A549 (cell line): ENCODE measurements at regions not wholly inside any gene's neighbourhood (a gene's known extent, or its start where the extent isn't known, plus 50 kb on each side); places are given as distances from the start of the nearest gene placed in this dataset.
"Not testable (repeated sequence)": the region's sequence is repeated elsewhere in the genome, so short reads cannot be mapped to it uniquely, and the experiment has no call there.

ENCODE experiments used
- ATAC-seq, 2 experiments: fragments of 200-7000 bp in 1 of 2; fragments of >200 bp in 1 of 2; cut with Nextera tagmentation in 1 of 2; cut with Tn5 transposase in 1 of 2; 3 replicates each; pipeline versions ENCODE4 v1.8.0 to v1.9.1; 2018 to 2020; ENCODE audit warnings: mild to moderate bottlenecking in 1 of 2, moderate library complexity in 1 of 2
- CTCF ChIA-PET: fragments of 300-600 bp; sonication (Branson Sonifier 250); formaldehyde crosslinking; extraction: SDS; loops from one replicate; lab custom pipeline; 2021; ENCODE audit warnings: antibody characterized with exemption, inconsistent platforms; lab: Yijun Ruan, JAX
- POLR2A ChIA-PET: fragments of 350-600 bp; formaldehyde crosslinking; extraction: SDS; loops from one replicate; lab custom pipeline; 2021; ENCODE audit warnings: antibody characterized with exemption, inconsistent platforms; lab: Yijun Ruan, JAX
- DNase-seq, 2 experiments: peaks; one replicate each; pipeline versions ENCODE4 v3.0.0 to v3.0.0-alpha.2; 2011 to 2016; ENCODE audit warnings: low read depth in 1 of 2, low spot score in 1 of 2
- FAIRE-seq: peaks from 2 replicates; lab custom pipeline; 2011; peaks lifted over from hg19 to GRCh38; lab: Jason Lieb, UNC
- H3K27ac ChIP-seq, 2 experiments: fragments of >200 bp; sonication (Bioruptor Twin); formaldehyde crosslinking; 3 replicates each; pipeline ENCODE4 v1.5.1; 2016 to 2017
- H3K4me1 ChIP-seq: fragments of >200 bp; sonication (Bioruptor Twin); formaldehyde crosslinking; 3 replicates; pipeline ENCODE4 v1.6.1; 2016
- H3K4me2 ChIP-seq: fragments of >200 bp; sonication (Bioruptor Twin); formaldehyde crosslinking; 3 replicates; pipeline ENCODE4 v1.6.1; 2016
- H3K4me3 ChIP-seq: fragments of >200 bp; sonication (Bioruptor Twin); formaldehyde crosslinking; 3 replicates; pipeline ENCODE4 v1.5.1; 2016
- H3K9me3 ChIP-seq: fragments of >200 bp; sonication (Bioruptor Twin); formaldehyde crosslinking; 3 replicates; pipeline ENCODE4 v1.6.1; 2016
- BCL3 ChIP-seq: fragments of >200 bp; sonication (Bioruptor Twin); formaldehyde crosslinking; IDR thresholded peaks from 3 replicates; pipeline ENCODE4 v1.6.1; 2016
- BHLHE40 ChIP-seq: IDR thresholded peaks from 2 replicates; pipeline ENCODE4 v1.6.1; 2012; ENCODE audit warnings: low read depth, low read length, inconsistent platforms
- CBX2 ChIP-seq: fragments of 200-600 bp; sonication (generic); IDR thresholded peaks from 2 replicates; pipeline ENCODE4 v1.6.1; 2016; ENCODE audit warnings: low read depth, mild to moderate bottlenecking, borderline replicate concordance
- CBX8 ChIP-seq: fragments of 200-600 bp; sonication (generic); IDR thresholded peaks from 2 replicates; pipeline ENCODE4 v1.6.1; 2016
- CHD2 ChIP-seq: fragments of 150-350 bp; IDR thresholded peaks from 2 replicates; pipeline ENCODE4 v1.6.1; 2014; ENCODE audit warnings: low read length; ENCODE audit not compliant: partially characterized antibody
- EHMT2 ChIP-seq: fragments of 200-600 bp; sonication (generic); IDR thresholded peaks from 2 replicates; pipeline ENCODE4 v1.6.1; 2016; ENCODE audit warnings: antibody characterized with exemption, low read depth, mild to moderate bottlenecking, moderate library complexity
- ESRRA ChIP-seq: fragments of 150-350 bp; IDR thresholded peaks from 2 replicates; pipeline ENCODE4 v1.6.1; 2014; ENCODE audit warnings: mild to moderate bottlenecking, low read length, borderline replicate concordance
- FOSL2 ChIP-seq, 2 experiments: fragments of 450-650 bp in 1 of 2; fragments of >200 bp in 1 of 2; sonication (Bioruptor Twin) in 1 of 2; formaldehyde crosslinking; IDR thresholded peaks; 2 replicates each; pipeline versions ENCODE4 v1.5.0 to v1.6.1; 2016 to 2020; ENCODE audit warnings: mild to moderate bottlenecking in 1 of 2, moderate library complexity in 1 of 2
- FOXS1 ChIP-seq: fragments of 250-450 bp; sonication (Bioruptor Pico); IDR thresholded peaks from 2 replicates; pipeline ENCODE4 v1.5.0; 2020; ENCODE audit warnings: mild to moderate bottlenecking, moderate library complexity
- GATA3 ChIP-seq: IDR thresholded peaks from 2 replicates; pipeline ENCODE4 v1.6.1; 2012; ENCODE audit warnings: borderline replicate concordance
- JUN ChIP-seq, 2 experiments: fragments of >200 bp; sonication (Bioruptor Twin); formaldehyde crosslinking; IDR thresholded peaks; 2 replicates in 1 of 2; 3 replicates in 1 of 2; pipeline ENCODE4 v1.6.1; 2016 to 2017
- JUNB ChIP-seq: fragments of >200 bp; sonication (Bioruptor Twin); formaldehyde crosslinking; IDR thresholded peaks from 2 replicates; pipeline ENCODE4 v1.6.1; 2016
- KDM5A ChIP-seq: fragments of 200-600 bp; sonication (generic); IDR thresholded peaks from 2 replicates; pipeline ENCODE4 v1.6.1; 2016; ENCODE audit warnings: antibody characterized with exemption, mild to moderate bottlenecking
- MAFK ChIP-seq: fragments of 450-650 bp; IDR thresholded peaks from 2 replicates; pipeline ENCODE4 v1.6.1; 2014; ENCODE audit not compliant: partially characterized antibody
- MAZ ChIP-seq: fragments of 150-350 bp; IDR thresholded peaks from 2 replicates; pipeline ENCODE4 v1.6.1; 2014; ENCODE audit warnings: antibody characterized with exemption, low read depth, low read length, borderline replicate concordance
- NFE2L2 ChIP-seq: fragments of 150-350 bp; conservative IDR thresholded peaks from 2 replicates; pipeline ENCODE4 v1.6.1; 2014; ENCODE audit warnings: low read length
- NPAS2 ChIP-seq: fragments of 250-450 bp; sonication (Bioruptor Pico); IDR thresholded peaks from 2 replicates; pipeline ENCODE4 v1.8.0; 2022; ENCODE audit warnings: mild to moderate bottlenecking, moderate library complexity, borderline replicate concordance
- NR3C1 ChIP-seq: fragments of >200 bp; sonication (Bioruptor Twin); formaldehyde crosslinking; IDR thresholded peaks from 3 replicates; pipeline ENCODE4 v1.6.1; 2017
- POLR2A ChIP-seq: IDR thresholded peaks from 2 replicates; pipeline ENCODE4 v1.6.1; 2012; ENCODE audit warnings: mild to moderate bottlenecking, low read length
- RAD21 ChIP-seq, 2 experiments: fragments of >200 bp in 1 of 2; sonication (Bioruptor Twin) in 1 of 2; formaldehyde crosslinking in 1 of 2; IDR thresholded peaks in 1 of 2; conservative IDR thresholded peaks in 1 of 2; 2 replicates in 1 of 2; 3 replicates in 1 of 2; pipeline ENCODE4 v1.6.1; 2012 to 2018; ENCODE audit warnings: inconsistent platforms in 1 of 2
- RARB ChIP-seq: fragments of 250-450 bp; sonication (Bioruptor Pico); IDR thresholded peaks from 2 replicates; pipeline ENCODE4 v1.8.0; 2021; ENCODE audit warnings: mild to moderate bottlenecking, moderate library complexity
- RNF2 ChIP-seq: fragments of 200-600 bp; sonication (generic); IDR thresholded peaks from 2 replicates; pipeline ENCODE4 v1.6.1; 2016; ENCODE audit warnings: low read depth, mild to moderate bottlenecking, antibody characterized with exemption, moderate library complexity, borderline replicate concordance
- WGBS: methylation state at CpG from one replicate; pipeline ENCODE4 v1.1.6; 2017; ENCODE audit errors: missing lambda C conversion rate; 5-methylcytosine and 5-hydroxymethylcytosine counted together
- TF ChIP-seq, protein P1 (sequence below): fragments of 150-350 bp; IDR thresholded peaks from 2 replicates; pipeline ENCODE4 v1.6.1; 2014; ENCODE audit warnings: low read depth, mild to moderate bottlenecking, low read length
- TF ChIP-seq, protein P2 (sequence below): IDR thresholded peaks from 2 replicates; pipeline ENCODE4 v1.6.1; 2012

GRCh38 chr13:104937881-104938280, 1597.6 kb downstream of the EFNB2 start:
- Histone ChIP-seq H3K4me2 (no peak overlapping the region), H3K9me3 (no peaks in the 10 kb centered on the region), H3K4me1 (no peaks in the 10 kb centered on the region), H3K4me3 (no peak overlapping the region), H3K27ac (no peak overlapping the region)
- TF ChIP-seq, protein P1, sequence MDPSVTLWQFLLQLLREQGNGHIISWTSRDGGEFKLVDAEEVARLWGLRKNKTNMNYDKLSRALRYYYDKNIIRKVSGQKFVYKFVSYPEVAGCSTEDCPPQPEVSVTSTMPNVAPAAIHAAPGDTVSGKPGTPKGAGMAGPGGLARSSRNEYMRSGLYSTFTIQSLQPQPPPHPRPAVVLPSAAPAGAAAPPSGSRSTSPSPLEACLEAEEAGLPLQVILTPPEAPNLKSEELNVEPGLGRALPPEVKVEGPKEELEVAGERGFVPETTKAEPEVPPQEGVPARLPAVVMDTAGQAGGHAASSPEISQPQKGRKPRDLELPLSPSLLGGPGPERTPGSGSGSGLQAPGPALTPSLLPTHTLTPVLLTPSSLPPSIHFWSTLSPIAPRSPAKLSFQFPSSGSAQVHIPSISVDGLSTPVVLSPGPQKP = no peak
- TF ChIP-seq CBX8 = no peak
- TF ChIP-seq, protein P2, sequence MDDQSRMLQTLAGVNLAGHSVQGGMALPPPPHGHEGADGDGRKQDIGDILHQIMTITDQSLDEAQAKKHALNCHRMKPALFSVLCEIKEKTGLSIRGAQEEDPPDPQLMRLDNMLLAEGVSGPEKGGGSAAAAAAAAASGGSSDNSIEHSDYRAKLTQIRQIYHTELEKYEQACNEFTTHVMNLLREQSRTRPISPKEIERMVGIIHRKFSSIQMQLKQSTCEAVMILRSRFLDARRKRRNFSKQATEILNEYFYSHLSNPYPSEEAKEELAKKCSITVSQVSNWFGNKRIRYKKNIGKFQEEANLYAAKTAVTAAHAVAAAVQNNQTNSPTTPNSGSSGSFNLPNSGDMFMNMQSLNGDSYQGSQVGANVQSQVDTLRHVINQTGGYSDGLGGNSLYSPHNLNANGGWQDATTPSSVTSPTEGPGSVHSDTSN = no peak
- no peak for TF ChIP-seq MAFK
- no peak for TF ChIP-seq CHD2
- TF ChIP-seq JUNB = no peak
- TF ChIP-seq JUN (IDR thresholded peaks at IDR 0.05) = no peak
- TF ChIP-seq POLR2A = no peak
- no peak for TF ChIP-seq KDM5A
- no peak for ATAC-seq
- no peak for FAIRE-seq
- no peak for DNase-seq
- ChIA-PET POLR2A (no interaction called here), CTCF (no interaction called here)
- 5% methylated on average over 6 of the region's 7 CpGs for WGBS

- WGBS = 21% methylated on average over 2 of the region's 2 CpGs
- TF ChIP-seq CBX2 (no peak), ESRRA (no peak), NPAS2 (no peak), RARB (CRISPR knock-in tag) (no peak), MAFK (no peak), JUNB (no peak), EHMT2 (no peak), RNF2 (no peak), MAZ (no peak), NFE2L2 (no peak), GATA3 (no peak), NR3C1 (no peak), FOSL2 (IDR thresholded peaks at IDR 0.05) (no peak), FOSL2 (CRISPR knock-in tag; IDR thresholded peaks at IDR 0.05) (no peak), RAD21 (conservative IDR thresholded peaks at IDR 0.05 in 1 of 2, IDR thresholded peaks at IDR 0.05 in 1 of 2) (no peak), BCL3 (no peak), BHLHE40 (no peak), FOXS1 (no peak)
- TF ChIP-seq, protein P1 = no peak
- H3K4me2 ChIP-seq = no peak overlapping the region
- ChIA-PET CTCF (no interaction called here), POLR2A (no interaction called here)
- H3K4me3 ChIP-seq = no peak overlapping the region
- ATAC-seq = no peak
- no peak for DNase-seq
- H3K4me1 ChIP-seq = no peaks in the 10 kb centered on the region
- no peak for FAIRE-seq
- H3K9me3 ChIP-seq = no peaks in the 10 kb centered on the region
- H3K27ac ChIP-seq = no peak overlapping the region
Measured at GRCh38 chr13:104936304-104936703, 1599.2 kb downstream of the EFNB2 start.

DNA sequence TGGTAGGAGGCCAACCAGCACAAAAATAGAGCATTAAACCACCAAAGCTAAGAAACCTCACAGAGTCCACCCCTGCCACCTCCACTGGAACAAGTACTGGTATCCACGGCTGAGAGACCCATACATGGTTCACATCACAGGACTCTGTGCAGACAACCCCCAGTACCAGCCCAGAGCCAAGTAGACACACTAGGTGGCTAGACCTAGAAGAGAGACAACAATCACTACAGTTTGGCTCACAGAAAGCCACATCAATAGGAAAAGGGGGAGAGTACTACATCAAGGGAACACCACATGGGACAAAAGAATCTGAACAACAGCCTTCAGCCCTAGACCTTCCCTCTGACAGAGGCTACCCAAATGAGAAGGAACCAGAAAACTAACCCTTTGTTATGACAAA, 1614.9 kb downstream of the EFNB2 start:
- H3K9me3 ChIP-seq, POLR2A ChIA-PET, H3K4me1 ChIP-seq, CTCF ChIA-PET, ATAC-seq, FAIRE-seq, H3K4me3 ChIP-seq, H3K27ac ChIP-seq, DNase-seq, H3K4me2 ChIP-seq: not testable (repeated sequence)
- 14% methylated on average over 1 of the region's 1 CpG for WGBS
